ENCODE measurements at regions not wholly inside any gene's neighbourhood (a gene's known extent, or its start where the extent isn't known, plus 50 kb on each side); places are given as distances from the start of the nearest gene placed in this dataset.
A peak's percentile ranks its signal among the peaks of the same experiment; 100 is the strongest.

- no peak for DNase-seq (ENCODE audit: low spot score)
These were observed 117.9 kb downstream of the GADD45G start for GRCh38 chr9:89722712-89723111.

DNA sequence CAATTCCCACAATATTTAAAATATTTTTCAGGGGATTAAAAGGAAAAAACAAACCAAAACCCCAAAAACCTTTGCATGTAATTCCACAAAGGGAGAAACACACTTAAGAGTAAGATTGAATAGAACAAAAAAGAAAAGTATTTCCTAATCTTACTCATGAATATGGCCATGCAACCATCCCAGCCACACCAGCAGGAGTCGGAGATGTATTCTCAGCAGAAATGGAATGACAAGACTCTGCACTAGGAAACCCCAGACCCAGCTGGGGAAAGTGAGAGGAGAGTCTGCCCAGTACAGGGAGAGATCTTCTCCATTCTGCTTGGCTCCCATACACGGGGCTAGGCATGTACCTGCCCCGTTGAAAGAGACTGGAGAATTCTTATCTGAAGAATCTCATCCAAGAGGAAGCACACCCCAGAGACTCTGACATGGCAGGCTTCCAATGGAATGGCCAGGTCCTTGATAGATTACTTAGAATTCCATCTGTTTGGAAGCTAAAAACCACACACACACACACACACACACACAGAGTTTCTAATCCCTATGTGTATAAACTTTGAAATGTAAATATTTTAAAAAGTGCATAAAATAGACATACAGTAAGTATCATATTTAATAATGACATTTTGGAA, 118.8 kb downstream of the GADD45G start:
- DNase-seq (ENCODE audit: low spot score): no peak

DNA sequence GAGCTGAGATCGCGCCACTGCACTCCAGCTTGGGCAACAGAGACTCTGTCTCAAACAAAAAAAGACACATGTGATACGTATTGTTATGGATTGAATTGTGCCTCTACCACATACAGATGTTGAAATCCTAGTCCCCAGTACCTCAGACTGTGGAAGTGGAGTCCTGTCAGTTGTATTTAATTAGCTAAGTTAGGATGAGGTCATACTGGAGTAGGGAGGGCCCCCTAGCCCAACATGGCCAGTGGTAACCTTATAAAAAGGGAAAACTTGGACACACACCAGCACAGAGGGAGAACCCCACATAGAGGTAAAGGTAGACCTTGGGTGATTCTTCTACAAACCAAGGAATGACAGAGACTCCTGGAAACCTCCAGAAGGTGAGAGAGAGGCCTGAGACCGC, 119.8 kb downstream of the GADD45G start:
- no peak for DNase-seq (ENCODE audit: low spot score)

GRCh38 chr9:89725271-89725670, 120.5 kb downstream of the GADD45G start:
- DNase-seq (ENCODE audit: low spot score): no peak

- no peak for DNase-seq (ENCODE audit: low spot score)
These were observed 125.2 kb downstream of the GADD45G start for GRCh38 chr9:89729954-89730530.

DNA sequence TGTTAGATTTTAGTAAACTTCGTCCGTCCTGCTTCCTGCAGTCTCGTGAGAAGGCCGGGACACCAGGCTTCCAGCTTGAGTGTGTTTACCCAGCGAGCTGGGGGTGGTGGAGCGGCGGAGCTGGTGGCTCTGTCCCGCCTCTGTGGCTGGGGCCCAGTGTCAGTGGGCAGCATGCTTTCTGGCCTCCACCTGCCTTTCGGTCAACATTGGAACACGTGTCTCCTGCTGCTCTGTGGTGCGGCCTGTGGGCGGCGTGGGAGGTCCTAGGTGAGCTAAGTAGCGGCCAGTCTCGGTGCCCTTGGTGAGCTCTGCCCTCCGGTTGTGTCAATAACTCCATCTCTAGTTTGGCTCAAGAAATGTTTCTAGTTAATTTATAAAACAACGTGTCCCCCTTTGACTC, 125.9 kb downstream of the GADD45G start:
- DNase-seq (ENCODE audit: low spot score): no peak

GRCh38 chr9:89731262-89732182, 126.7 kb downstream of the GADD45G start:
- no peak for DNase-seq (ENCODE audit: low spot score)

DNA sequence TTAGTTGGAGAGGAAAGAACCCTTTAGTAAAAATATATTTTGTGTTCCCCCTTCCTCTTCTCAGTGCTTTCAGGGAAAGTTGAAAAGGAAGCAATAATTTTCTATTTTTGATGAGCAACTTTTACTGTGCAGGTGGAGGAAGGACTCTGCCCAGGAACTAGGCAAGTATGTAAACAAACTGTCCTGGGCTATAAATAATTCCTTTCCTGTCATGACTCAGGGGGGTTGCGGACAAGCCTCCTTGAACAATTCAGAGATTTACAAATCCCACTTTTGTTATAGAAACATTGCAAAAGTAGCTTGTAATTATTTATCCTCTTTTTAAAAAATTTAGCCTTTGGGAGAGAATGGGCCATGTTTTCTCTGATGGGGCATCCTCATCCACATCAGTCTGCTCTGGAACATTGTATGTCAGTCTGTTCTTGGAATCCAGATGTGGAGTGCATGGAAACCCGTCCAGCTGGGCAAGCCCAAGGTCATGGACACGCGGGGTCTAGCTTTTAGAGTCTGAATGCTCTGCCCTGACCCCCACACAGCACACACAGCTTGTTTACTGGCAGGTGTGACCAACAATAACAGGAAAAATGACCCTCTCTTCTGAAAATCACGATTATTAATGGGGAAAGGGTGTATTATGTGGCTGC, 127.6 kb downstream of the GADD45G start:
- peak; percentile 42 for DNase-seq (ENCODE audit: low spot score)

GRCh38 chr9:89732939-89733324, 128.1 kb downstream of the GADD45G start:
- DNase-seq (ENCODE audit: low spot score): no peak

DNA sequence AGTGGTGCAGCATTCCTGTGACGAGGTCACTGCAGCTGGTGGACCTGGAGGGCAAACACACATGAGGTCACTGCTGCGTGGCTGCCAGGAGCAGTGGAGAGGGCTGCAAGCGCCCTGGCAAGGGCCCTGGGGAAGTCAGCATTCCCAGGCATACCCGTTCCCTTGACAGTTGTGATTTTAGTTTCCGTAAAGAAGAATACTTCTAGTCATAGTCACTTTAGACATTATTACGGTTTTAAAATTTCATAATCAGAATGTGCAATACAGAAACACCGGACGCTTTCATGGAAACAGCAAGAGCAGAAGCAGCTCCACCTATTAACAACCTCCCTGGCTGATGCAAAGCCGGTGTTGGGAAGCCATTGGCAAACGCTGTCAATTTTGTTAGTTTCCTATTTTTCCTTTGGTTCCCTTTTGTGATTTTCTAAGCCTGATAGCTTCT, 129.8 kb downstream of the GADD45G start:
- no peak for DNase-seq (ENCODE audit: low spot score)

DNA sequence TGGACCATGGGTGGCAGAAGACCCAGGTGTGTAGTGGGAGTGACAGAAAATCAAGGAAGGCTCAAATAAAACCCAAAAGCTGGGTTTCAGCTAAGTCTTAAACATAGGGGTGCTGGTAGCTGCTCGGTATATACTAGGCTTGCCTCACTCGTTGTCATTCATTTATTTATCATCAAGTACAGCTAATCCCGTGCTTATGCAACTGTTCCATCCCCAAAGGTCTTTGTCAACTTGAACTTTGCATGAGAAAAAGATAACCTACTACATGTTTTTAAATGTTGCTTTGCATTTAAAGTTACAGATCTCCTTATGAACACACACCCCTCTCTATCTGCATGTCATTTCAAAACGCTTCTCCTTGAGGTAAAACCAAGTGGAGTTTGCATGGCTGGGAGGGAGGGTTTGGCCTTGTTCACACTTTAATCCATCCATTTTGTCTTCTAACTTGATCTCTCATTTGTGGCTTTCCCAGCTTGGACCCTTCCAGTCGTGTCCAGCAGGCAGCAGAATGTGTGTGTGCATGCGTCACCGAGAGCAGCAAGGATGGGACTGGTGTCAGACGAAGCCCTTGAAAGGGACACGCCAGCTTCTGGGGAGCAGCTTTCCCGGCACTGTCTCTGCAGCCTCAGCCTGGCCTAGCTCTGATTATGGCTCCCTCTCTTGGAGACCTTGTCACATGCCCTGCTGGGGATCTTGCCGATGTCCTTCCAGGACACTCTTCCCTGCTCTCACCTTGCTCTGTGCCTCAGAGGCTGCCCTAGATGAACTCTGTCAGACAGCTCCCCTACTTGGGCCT, 133.5 kb downstream of the GADD45G start:
- no peak for DNase-seq (ENCODE audit: low spot score)

- no peak for DNase-seq (ENCODE audit: low spot score)
These were observed 134.7 kb downstream of the GADD45G start for GRCh38 chr9:89739511-89739910.

GRCh38 chr9:89739916-89740315, 135.1 kb downstream of the GADD45G start:
- DNase-seq (ENCODE audit: low spot score): no peak

GRCh38 chr9:89740722-89741121, 135.9 kb downstream of the GADD45G start:
- DNase-seq (ENCODE audit: low spot score): no peak

- no peak for DNase-seq (ENCODE audit: low spot score)
These were observed 137.8 kb downstream of the GADD45G start for GRCh38 chr9:89742660-89743059.

GRCh38 chr9:89743216-89743572, 138.4 kb downstream of the GADD45G start:
- no peak for DNase-seq (ENCODE audit: low spot score)

GRCh38 chr9:89743573-89744254, 138.9 kb downstream of the GADD45G start:
- no peak for DNase-seq (ENCODE audit: low spot score)

DNA sequence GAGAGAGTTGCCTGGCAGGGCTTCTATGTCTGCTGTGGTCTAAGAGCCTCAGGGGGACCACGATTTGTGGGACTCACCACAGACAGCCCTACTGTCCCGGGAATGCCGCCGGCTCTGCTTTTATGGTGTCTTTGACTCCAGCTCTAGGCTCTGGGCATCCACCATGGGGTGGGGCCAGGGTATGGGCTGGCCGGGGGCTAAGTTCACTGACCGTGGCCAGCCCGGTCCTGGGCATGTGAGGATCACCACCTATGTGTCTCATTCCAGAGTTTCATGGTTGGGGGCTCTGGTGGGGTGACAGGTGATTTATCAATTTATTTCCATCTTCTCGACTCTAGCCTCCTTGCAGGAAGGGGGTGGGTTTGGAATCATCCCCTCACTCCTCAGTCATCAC, 139.4 kb downstream of the GADD45G start:
- no peak for DNase-seq (ENCODE audit: low spot score)

GRCh38 chr9:89744730-89745129, 139.9 kb downstream of the GADD45G start:
- DNase-seq (ENCODE audit: low spot score): no peak

- DNase-seq (ENCODE audit: low spot score): no peak
These were observed 141.0 kb downstream of the GADD45G start for GRCh38 chr9:89745601-89746376.

Data from LoVo (cell line).